ENCODE measurements at regions not wholly inside any gene's neighbourhood (a gene's known extent, or its start where the extent isn't known, plus 50 kb on each side); places are given as distances from the start of the nearest gene placed in this dataset.
"Not testable (repeated sequence)": the region's sequence is repeated elsewhere in the genome, so short reads cannot be mapped to it uniquely, and the experiment has no call there.

DNA sequence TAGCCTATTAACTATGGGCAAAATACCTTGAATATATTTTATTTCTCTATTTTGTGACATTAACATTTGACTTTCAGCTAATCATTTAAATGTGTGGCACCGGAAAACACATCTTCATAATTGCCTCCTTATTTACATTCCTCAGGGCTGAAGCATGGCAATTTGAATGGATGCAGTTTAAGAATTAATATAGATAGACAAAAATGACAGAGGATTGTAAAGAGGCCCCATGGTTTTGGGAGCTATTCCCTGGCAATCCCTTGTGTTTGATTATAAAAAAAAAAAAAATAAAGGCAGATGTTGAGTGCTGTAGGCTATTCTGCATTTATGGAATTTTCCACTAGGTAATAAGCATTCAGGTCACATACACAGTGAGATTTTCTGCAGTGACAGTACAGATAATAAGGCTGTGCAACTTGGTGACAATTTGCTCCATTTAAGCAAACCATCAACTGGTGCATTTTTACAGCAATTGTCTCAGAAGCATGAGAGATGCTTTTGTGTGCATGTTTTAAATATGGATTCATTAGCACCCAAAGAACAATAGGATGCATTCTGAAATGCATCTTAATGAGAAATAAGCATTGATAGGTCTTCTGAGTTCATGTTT, 123.2 kb upstream of the SLC38A4 start:
- no peak for DNase-seq

DNA sequence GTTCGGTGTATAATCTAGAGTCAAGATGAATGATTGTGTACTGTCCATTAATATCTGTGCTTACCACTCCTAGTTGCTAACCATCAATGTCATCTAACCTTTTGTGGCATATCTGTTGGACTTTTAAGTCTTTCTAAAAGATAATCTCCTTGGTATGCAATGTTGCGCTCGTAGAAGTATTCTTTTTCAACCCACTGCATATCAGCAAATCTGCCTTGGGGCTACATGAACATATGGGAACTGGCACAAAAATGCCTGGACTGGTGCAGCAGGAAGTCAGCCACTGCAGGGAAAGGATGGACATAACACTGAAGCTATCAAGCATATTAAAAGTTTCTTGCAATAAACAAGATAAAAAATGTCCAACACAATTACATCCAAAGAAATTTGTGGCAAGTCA, 124.3 kb upstream of the SLC38A4 start:
- no peak for DNase-seq

DNA sequence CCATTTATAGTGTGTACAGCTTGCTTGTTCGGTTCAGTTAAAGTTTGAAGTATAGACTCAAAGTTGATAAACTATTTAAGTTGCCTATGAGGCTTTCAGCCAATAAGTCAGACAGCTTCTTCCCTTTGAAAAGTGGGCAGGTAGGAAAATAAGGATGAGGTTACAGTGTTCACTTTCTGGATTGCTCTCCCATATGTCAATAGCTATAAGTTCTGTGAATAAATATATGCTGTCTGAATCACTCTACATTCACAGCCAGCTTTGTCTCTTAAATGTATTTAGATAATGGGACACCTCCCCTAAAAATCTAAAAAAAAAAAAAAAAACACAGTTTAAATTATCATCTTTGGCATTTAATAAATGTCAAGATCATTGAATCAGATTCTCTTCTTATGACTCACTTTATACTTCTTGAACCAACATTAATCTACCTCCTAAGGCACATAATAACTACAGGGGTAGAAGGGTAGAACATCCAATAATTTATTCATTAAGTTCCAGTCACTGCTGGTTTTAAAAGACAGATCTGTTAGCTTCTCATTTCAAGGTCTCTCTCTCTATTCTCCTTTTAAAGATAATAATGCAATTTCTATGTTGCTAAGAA, 126.4 kb upstream of the PCED1B start:
- DNase-seq, result no peak

DNA sequence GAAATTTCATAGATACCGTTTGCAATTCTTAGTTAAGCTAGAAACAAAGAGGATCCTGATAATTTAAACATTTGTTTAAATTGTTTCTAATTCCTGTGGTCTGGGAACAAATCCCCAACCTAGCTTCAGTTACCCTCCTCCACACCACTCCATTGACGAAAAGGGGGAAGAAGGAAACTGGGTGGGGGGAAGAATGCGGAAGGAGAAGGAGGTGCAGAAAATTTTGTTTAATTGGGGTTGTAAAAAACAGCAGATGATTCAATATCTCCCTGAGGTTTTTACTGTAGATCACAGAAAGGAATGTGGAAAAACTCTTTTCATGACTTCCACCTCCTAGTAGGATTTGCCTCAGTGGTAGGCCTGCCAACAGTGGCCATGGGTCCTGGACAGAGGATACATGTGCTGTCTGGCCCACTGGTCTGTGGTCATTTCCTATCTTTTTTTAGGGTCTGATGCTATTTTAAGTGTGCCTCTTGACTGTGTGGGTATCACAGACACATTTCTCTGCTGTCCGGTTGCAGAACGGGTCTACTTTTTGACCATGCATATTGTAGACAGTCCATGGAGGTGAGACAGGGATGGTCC, 122.9 kb upstream of the PCED1B start:
- no peak for DNase-seq

DNA sequence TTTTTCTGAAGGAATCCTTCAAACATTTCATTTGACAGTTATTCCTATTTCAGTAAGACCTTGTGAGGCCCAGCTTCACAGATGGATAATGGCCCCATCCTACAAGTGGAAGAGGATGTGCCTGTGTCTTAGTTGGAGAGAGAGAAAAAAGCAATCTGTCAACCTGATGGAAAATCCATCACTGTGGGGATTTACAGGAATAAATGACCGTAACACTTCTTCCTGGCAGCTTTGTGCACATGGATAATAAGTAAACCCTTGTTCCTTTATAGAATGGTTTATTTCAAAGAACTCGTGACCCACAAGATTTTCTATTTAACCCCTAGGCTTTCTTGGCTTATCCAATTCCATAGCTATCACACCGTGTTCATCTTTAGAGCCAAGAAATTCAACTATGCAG, 121.4 kb upstream of the PCED1B start:
- DNase-seq, result no peak

DNA sequence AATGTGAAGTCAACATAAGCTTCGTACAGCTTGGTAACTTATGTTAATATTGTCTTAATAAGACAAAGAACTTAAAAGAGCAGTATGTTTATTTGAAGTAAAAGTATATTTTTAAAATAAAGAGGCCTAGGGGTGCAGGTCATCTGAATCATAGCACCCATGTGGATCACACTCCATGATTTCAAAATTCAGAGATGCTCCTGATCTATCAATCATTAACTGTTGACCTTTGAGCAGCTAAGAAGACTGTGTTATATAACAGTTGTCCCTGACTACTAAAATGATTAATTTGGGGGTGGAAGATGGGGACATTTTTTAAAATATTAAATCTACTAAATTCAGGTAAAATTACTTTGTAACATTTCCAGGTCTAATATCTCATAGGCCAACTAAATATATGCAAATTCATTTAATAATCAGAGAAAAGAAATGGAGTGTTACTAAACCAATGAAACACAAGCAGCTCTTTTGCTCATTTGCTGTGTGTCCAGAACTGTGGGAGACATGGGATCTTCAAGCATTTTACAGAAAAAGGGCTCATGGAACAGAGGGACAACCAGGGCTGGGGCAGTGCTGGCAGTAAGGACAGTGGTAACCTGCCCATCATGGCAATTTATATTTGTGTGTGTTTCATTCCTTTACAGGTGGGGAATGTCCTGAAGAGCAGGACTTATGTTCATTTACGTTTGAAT, 120.7 kb upstream of the PCED1B start:
- DNase-seq, result no peak

DNA sequence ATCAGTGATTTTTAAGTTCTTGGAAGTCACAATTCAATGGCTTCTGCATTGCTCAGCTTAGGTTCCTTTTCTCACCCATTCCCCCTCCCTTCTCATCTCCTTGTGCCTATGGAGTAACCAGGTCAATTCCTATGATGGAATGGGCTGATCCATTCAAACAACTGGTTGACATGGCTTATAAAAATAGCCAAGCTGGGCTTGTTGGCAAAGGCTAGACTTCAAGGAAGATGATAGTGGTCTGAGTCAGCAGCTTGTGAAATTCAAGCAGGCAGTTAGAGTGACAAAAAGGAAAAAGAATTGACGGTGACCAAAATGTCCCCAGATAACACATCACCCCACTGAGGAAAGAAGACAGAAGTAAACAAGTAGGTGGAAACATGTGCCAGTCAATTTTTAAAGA, 119.9 kb upstream of the PCED1B start:
- no peak for DNase-seq

DNA sequence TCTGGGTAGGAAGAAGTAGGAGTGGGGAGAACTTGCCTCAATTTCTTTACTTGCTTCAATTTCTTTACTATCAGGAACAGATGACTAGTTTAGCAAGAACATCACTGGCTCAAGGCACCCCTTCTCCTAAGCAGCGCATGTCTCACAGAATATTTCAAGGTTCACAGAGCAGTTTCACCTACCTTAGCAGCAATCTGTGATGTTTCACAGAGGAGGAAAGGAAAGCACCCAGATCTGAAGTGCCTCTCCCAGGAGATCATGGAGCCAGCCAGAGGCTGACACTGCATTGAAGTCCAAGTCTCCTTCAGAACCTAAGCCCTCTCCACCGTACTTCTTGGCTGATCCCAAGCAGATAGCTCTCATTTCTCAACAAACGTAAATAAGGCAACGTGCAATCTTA, 118.7 kb upstream of the PCED1B start:
- DNase-seq, result no peak

DNA sequence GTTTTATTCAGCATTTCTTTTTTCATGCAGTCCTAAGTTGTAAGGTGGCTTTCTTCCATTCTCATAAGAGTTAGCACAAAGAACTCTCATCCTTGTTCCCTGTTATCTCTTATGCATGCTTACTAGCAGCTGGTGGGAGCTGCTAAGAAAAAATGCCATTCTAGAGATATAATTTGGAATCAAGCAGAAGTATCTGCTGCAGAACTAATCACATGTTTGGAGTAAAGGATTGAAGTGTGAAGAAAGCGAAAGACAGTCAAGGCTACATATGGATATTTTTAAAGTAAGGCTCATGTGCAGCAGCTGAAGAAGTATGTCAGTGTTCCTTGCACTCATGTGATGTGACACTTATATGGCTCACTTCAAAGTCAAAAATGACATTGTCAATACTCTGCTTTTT, 116.2 kb upstream of the PCED1B start:
- no peak for DNase-seq

DNA sequence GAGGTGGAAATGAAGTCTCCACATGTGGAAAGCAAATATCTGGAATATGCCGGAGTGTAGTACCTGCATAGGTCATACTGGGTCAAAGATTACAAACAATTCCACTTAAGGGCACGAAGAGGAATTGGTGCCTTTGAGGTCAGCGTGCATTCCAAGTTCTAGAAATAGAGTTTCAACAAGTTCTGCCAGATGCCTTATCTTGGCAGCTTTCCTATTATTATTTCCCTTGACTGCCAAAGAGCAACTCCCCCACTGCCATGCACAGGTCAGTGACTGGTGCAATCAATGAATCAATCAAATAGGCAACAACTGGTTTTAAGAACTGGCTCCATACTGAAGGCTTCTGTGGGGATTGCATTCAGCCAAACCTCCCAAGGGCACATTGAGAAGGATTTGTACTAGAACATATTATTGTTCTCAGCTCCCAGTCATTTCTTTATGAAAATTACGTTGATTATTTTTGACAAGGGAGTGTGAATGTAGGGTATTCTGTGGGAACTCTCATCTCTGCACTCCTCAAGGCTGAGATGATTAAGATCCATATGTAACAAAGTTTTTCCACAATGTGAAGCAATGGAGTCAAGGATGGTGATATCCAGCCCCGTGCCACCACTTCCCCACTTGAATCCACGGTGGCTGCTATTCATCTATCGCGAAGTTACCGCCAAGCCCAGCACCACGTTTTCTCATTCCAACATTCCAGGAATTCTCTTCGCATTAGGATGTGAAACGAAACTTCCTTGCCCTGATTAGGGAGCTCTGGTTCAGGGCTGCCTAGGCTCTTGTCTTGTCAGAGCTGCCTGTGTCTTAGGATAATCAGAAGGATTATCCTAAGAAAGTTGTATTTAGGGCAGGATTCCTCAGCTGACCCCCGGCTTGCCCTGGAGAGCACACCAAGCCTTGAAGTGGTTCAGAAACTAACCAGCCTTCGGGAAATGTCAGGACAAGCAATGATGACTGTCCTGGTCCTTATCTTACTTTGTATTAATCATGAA, 115.1 kb upstream of the PCED1B start:
- no peak for DNase-seq

DNA sequence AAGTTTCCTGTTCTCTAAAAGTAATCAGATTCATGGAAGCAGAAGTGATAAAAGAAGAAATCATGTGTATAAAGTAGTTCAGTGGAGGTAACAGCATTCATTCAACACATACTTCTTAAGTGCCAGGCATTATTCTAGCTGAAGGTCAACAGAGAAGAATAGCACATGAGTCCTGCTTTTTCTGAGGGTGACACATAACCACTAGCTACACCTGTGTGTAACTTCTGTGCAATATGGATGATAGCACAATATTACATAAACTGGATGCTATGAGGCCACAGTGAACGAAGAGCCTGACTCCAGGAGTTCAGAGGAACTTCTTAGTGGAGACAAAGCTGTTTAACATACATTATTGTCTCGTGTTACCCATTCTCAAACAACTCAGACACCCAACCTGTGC, 114.3 kb upstream of the PCED1B start:
- no peak for DNase-seq

DNA sequence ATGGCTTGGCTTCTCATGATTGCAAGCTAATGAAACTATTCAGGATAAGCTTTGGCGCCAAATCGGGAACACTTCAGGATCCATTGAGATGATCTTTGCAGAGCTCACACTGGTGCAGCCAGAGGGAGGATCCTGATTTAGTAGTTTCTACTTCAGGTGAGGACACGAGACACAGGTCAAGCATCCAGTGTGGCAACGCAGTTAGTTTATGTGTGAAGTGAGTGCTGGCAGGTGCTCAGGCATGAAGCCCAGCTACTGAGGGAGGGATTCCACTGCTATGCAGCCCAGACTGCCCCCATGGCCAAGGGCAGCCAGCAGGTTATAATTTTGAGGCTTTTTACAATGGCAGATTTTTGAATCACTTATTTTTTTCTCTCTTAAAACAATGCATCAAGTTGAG, 113.5 kb upstream of the PCED1B start:
- DNase-seq, result no peak

DNA sequence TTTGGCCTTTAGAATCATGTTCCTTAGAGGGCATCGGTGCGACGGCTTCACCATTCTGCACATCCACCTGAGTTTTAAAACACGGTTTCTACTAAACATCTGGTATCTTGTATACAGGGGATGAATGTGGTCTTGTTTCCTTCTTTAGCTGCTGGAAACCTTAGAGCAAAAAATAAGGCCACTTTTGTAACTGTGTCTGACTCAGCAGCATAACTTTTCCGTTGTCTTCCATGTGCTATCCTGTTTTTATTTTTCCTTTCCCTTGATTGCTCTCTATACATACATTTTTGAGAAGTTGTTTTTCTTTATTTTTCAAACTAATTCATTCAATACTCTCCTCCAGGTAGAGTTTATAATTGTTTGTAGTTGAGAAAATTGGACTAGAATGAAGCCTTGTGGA, 108.8 kb upstream of the PCED1B start:
- DNase-seq, result no peak

DNA sequence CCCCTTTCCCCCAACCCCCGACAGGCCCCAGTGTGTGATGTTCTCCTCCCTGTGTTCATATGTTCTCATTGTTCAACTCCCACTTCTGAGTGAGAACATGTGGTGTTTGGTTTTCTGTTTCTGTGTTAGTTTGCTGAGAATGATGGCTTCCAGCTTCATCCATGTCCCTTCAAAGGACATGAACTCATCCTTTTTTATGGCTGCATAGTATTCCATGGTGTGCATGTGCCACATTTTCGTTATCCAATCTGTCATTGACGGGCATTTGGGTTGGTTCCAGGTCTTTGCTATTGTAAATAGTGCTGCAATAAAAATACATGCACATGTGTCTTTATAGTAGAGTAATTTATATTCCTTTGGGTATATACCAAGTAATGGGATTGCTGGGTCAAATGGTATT, 105.5 kb upstream of the PCED1B start:
- not testable (repeated sequence) for DNase-seq

DNA sequence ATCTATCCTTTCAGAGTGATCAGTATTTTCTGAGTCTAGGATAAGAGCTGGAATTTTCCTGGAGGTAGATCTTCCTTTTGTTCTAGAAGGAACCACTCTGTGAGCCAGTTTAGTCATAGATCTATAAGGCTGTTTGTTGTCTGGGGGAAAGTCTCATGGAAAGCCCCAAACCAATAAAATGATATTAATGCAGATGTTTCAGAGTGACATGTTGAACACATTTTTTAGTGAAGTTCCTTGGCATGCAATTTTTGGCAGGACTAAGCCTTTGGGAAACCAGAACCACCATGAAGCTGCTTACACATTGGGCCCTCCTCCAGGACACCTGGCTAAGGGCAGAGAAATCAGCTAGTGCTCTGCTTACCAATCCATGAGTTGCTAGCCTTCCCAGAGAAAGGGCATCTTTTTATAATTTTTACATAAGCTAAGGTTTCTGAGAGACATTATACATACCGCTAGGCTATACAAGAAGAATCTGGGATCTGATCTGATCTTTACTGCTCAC, 101.5 kb upstream of the PCED1B start:
- no peak for DNase-seq

DNA sequence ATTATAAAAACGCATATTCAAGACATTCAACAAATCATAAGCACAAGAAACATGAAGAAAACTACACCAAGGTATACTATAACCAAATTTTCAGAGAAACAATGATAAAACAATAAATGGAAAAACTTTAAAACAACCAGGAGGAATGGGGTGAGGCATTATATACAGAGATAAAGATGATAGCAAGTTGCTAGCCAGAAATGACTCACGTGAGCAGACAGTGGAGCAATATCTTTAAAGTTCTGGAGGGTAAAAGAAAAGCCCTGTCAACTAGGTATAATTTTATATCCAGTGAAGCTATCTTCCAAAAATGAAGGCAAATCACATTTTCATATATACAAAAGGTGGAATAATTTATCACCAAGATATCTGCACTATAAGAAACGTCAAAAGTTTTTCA, 97.8 kb upstream of the PCED1B start:
- DNase-seq, result no peak

DNA sequence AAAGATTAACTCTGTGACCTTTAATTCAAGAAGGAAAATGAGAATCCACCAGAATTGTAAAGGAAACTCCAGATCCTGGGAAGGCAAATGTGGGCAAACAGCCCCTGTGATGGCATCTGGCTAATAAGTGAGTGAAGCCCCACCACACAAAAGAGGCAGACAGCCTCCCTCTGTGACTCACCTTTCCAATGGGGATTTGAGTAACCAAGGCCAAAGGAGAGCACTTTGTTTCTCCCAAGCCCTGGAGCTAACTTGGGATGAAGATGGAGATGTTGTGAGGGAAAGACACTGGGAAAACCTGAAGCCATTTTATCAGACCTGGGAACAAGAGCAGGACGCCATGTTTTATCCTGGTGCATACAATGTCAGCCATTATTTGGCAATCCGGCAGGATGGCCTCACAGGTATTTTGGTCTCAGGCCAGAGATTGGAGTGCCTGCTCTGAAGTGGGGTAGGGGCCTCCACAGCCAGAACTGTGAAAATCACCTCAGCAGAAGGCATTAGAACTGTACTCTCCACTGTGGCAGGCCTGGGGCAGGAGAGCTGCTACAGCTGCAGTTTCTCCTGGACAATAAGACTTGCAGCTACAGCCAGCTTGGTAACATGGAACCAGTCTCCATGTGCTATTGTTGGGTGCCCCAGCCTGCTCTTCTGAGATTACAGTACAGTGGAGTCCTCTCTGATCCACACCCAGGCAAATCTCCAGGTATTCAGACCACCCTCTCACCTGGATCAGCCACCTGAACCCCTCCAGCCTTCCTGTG, 96.6 kb upstream of the PCED1B start:
- no peak for DNase-seq

DNA sequence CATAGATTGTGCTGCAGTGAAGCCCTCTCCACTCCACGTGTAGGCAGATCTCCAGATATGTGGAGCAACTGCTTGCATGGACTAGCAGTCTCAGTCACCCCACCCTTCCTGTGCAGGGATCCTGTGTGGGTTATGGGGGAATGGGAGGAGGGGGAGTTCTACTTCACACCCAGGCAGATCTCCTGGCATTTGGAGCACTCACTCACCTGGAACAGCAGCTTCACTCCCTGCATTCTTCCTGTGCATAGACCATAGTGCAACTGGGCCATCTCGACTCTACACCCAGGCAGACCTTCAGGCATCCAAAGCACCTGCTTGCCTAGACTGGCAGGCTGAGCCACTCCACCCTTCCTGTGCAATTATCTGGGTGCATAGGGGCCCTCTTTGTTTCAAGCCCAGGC, 96.0 kb upstream of the PCED1B start:
- DNase-seq, result no peak

DNA sequence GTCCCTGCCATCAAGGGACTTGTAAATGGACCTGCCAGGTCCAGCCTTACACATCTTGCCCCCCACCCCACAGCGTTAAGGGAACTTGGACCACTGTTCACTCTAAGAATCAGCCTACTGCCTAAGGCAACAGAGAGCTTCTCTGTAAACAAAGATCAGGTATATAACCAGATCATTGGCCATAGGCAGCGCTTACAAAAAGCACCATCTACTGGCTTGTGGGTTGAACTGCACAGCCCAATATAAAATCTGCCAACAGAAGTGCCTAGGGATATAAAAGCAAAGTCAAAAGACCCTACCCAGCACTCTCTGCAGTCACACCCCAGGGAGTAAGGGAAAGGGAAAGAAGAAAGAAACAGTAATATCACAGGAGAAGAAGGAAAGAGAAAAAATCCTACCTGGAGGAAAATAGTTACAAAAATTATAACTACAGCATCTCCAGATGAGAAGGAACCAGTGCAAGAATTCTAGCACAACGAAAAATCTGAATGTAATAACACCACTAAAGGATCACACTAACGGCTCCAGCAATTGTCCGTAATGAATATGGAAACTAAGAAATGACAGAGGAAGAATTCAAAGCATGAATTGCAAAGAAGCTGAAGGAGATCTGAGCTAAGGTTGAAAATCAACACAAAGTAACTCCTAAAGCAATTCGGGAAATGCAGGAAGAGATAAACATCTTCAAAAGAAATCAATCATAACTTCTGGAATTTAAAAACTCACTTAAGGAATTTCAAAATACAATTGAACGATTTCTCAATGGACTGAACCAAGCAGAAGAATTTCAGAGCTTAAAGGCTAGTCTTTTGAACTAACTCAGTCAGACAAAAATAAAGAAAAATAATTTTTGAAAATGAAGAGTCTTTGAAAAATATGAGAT, 95.2 kb upstream of the PCED1B start:
- DNase-seq, result peak; percentile 27

DNA sequence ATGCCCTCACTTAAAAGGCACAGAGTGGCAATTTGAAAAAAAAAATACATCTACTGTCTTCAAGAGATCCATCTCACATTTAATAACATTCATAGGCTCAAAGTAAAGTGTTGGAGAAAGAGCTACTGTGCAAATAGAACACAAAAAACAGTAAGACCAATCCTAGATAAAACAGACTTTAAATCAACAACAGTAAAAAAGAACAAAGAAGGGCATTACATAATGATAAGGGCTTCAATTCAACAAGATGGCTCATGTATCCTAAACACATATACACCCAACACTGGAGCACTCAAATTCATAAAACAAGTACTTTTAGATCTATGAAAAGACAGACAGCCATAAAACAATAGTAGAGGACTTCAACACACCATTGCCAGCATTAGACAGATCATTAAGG, 93.6 kb upstream of the PCED1B start:
- DNase-seq, result no peak

DNA sequence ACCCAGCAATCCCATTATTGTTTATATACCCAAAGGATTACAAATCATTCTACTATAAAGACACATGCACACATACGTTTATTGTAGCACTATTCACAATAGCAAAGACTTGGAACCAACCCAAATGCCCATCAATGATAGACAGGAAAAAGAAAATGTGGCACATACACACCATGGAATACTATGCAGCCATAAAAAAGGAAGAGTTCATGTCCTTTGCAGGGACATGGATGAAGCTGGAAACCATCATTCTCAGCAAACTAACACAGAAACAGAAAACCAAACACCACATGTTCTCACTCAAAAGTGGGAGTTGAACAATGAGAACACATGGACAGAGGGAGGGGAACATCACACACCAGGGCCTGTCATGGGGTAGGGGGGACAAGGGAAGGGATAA, 91.3 kb upstream of the PCED1B start:
- DNase-seq, result not testable (repeated sequence)

Measured in CD4-positive, alpha-beta T cell treated with Interleukin-4 for 4 hours (primary cell).